Fibroblast of lung (primary cell): ENCODE measurements at regions not wholly inside any gene's neighbourhood (a gene's known extent, or its start where the extent isn't known, plus 50 kb on each side); places are given as distances from the start of the nearest gene placed in this dataset.

Experiments
- EZH2 ChIP-seq: IDR thresholded peaks from 2 replicates; pipeline ENCODE4 v1.5.1; 2012; ENCODE audit warnings: low read length, control low read depth, mild to moderate bottlenecking; ENCODE audit errors: missing control alignments
- TF ChIP-seq, protein P1 (sequence below), 2 donors: IDR thresholded peaks in 1 of 2; conservative IDR thresholded peaks in 1 of 2; 1 replicate in 1 of 2; 2 replicates in 1 of 2; pipeline ENCODE4 v1.5.1; 2011 to 2012; ENCODE audit warnings: low read length in 2 of 2, control low read depth in 1 of 2, inconsistent platforms in 1 of 2, low read depth in 1 of 2, mild to moderate bottlenecking in 1 of 2

DNA sequence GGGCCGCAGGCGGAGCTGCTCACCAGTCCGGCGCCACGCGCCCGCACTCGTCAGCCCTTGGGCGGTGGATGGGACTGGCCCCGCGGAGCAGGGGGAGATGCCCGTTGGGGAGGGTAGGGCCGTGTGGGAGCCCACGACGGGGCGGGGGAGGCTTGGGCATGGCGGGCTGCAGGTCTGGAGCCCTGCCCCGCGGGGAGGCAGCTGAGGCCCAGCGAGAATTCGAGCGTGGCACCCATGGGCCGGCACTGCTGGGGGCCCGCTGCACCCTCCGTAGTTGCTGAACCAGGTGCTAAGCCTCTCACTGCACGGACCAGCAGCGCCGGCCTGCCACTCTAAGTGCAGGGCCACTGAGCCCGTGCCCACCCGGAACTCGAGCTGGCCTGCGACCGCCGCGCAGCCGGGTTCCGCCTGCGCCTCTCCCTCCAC, 182.4 kb upstream of the ERBB4 start:
- TF ChIP-seq, protein P1, sequence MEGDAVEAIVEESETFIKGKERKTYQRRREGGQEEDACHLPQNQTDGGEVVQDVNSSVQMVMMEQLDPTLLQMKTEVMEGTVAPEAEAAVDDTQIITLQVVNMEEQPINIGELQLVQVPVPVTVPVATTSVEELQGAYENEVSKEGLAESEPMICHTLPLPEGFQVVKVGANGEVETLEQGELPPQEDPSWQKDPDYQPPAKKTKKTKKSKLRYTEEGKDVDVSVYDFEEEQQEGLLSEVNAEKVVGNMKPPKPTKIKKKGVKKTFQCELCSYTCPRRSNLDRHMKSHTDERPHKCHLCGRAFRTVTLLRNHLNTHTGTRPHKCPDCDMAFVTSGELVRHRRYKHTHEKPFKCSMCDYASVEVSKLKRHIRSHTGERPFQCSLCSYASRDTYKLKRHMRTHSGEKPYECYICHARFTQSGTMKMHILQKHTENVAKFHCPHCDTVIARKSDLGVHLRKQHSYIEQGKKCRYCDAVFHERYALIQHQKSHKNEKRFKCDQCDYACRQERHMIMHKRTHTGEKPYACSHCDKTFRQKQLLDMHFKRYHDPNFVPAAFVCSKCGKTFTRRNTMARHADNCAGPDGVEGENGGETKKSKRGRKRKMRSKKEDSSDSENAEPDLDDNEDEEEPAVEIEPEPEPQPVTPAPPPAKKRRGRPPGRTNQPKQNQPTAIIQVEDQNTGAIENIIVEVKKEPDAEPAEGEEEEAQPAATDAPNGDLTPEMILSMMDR (conservative IDR thresholded peaks at IDR 0.05 in 1 of 2, IDR thresholded peaks at IDR 0.05 in 1 of 2; ENCODE audit: low read depth in 1 of 2, low read length in 2 of 2), result no peak
- TF ChIP-seq EZH2, result no peak
